ENCODE measurements at regions not wholly inside any gene's neighbourhood (a gene's known extent, or its start where the extent isn't known, plus 50 kb on each side); places are given as distances from the start of the nearest gene placed in this dataset.

DNA sequence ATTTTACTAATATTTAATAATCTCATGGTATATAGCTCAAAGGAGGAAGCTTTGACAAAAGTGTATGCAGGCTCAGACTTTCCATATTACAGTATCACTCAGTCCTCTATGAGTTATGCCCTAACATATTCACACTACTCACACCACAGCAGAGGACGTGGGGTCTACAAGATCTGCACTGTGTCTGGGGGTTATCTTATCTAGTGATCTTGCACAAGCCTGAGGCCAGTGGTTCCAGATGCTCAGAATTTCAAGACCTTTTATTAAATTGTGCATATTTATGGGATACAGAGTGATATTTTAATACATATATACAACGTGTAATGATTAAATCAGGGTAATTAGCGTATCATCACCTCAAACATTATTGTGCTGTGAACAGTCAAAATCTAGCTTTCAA is 933.1 kb downstream of the SQOR start:
- DNase-seq, result no peak

GRCh38 chr15:46569781-46570180 is 935.0 kb downstream of the SQOR start:
- no peak for DNase-seq

DNA sequence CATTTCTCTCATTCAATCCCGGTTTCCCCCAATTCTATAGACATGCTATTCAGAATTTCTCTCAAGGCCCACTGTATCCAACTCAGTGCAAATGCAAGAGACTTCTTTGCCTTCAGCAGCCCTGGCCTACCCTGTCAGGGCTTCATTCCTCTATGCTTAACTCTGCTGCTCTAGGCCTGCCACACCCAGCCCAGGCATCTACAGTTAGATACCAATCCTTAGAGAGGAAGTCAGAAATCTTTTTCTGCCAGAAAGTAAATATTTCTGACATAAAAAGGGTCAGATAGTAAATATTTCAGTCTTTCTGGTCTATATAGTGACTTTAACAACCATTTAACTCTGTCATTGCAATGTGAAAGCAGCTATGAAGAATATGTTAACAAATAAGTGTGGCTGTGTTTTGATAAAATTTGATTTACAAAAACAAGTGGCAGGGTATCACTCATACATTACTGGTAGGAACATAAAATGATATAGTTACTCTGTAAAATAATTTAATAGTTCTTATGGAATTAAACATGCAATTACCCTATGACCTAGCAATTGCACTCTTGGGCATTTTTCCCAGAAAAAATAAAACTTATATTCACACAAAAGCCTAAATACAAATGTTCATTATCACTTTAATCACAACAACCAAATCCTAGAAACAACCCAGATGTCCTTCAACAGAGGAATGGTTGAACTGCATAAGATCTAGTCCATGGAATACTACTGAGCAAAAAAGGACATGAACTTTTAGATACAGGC is 942.0 kb downstream of the SQOR start:
- peak; percentile 2 for DNase-seq

GRCh38 chr15:46577767-46578166 is 942.9 kb downstream of the SQOR start:
- no peak for DNase-seq

- DNase-seq, result no peak
Measured at GRCh38 chr15:46580487-46580886, 945.7 kb downstream of the SQOR start.

DNA sequence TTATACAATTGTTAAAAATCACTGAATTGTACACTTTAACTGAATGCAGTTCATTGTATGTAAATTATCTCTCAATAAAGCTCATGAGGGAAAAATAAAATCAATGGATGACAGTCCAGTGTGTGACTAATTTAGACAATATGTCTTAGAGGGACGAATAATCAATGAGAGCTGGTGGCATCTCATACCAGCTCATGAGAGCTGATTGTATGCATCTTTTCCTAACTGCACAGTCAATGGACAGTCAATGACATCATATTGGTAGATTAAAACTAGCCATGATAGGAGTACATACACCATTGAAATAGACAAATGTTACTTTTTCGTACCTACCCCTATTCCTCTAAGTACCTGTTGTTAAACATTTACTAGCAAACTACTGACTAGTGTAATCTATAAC is 946.1 kb downstream of the SQOR start:
- DNase-seq, result no peak

DNA sequence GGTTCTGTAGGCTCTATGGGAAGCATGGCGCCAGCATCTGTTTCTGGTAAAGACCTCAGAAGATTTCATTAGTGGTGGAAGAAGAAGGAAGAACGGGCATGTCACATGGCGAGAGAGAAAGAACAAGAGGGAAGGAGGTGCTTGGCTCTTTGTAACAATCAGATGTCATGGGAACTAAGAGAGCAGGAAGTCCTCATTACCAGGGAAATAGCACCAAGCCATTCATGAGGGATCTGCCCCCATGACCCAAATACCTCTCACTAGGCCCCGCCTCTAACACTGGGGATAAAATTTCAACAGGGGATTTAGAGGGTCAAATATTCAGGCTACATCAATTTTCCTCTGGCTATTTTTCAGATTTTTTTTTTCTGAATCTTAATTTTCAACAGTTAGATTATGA is 954.3 kb downstream of the SQOR start:
- no peak for DNase-seq

DNA sequence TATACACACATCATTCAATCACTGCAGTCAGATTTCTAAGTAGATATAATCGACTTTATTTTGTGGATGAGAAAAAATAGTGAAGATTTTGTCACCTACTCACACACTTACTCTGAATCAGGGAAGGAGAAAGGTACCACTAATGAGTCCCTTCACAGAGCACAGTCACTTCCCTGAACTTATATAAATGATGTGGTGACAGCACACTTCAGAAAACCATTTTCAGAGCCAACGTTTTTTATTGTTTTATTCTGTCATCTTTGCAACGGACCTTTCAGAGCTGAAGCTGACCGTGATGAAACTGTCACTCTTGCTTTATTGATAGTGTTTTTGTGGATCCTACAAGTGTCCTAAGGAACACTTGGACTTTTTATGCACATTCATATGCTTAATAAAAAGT is 956.6 kb downstream of the SQOR start:
- DNase-seq, result no peak

GRCh38 chr15:46595016-46595415 is 960.2 kb downstream of the SQOR start:
- DNase-seq, result no peak

GRCh38 chr15:46607077-46607476 is 972.2 kb downstream of the SQOR start:
- DNase-seq, result no peak

- no peak for DNase-seq
Measured at GRCh38 chr15:46616033-46616432, 981.2 kb downstream of the SQOR start.

GRCh38 chr15:46617507-46617906 is 982.7 kb downstream of the SQOR start:
- DNase-seq, result no peak

GRCh38 chr15:46618984-46619383 is 984.2 kb downstream of the SQOR start:
- DNase-seq, result no peak

DNA sequence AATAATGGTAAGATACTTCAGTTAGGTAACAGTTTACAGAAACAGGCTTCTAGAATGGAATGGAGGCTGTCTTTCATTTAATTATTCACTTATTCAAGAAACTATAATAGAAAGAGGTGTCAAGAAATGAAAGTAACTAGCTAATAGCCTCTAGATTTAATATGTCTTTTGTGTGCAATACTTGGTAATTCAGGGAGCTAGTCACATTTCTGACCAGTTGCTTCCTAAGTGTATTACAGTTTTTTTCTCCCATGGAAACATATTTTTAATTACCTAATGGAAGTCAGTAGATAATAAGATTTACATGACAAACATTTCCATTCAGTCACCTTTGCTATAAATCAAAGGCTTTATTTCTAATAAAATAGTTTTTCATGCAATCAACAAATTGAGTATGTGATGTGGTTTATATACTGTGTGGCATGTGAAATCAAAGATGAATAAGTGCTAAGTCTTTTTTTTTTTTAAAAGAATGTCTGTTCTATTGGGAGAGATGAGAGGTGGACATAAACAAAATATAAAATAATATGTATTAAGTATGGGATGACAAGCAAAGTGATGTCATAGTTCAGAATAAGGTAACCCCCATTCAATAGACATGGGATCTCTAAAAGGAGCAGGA is 985.7 kb downstream of the SQOR start:
- no peak for DNase-seq

DNA sequence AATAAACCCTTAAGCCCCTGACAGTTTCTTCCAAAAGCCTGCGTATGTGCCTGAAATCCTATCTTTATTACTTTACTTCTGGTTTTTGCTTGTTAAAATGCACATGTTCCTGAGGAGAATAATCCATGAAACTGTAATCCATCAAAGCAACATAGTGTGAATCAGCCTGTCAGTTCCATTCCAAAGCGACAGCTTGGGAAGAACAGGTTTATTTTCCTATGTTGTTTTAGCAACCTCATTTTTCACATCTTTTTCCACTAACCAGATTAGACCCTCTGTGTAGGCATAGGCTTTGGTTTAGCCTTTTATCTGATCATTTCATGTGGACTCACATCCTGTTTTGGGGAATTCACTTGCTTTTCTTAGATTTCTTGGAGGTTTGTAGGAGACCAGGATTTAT is 988.0 kb downstream of the SQOR start:
- DNase-seq, result no peak

GRCh38 chr15:46636206-46636605 is 1001.4 kb downstream of the SQOR start:
- peak; percentile 4 for DNase-seq

DNA sequence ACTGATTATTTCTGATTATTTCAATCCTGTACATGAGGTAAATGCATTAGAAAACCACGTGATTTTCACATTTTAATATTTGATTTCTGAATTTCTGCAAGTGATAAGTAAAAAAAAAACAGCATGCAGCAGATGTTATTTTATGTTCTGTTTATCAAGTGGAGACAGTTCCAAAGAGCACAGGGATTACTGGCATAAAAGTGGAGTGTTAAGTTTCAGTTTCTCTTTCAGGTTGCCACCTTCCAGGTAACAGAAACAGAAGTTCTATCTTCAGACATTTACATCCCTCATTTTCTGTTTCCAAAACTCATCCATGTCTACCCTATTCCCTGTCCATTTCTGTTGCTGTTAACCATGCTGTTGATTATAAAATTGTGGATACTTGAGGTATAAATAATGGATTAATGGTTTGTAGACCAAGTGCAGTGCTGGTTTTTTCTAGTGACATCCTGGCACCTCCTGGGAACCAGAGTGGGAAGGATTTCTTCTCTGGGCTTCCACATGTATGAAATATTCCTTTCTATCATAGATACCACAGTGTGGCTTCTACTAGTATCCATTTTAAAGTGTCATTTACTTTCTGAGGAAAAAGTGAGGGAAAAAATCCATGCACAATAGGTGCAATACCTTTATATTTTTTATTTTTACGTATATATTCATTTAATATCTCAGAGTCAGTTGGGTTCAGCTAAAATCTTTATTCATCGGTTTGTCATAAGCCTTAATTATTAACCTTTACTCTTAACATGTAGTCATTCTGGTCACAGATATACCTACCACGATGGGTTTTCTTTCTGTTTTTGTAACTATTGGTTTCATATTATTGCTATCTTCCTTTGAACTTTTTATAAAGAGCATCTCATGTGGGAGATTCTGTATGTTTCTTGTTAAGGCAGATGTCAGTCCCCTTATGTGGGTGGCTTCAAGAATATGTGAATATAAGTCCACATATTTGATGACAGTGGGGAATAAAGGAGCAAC is 1010.0 kb downstream of the SQOR start:
- no peak for DNase-seq

GRCh38 chr15:46646490-46646889 is 1011.7 kb downstream of the SQOR start:
- no peak for DNase-seq

- no peak for DNase-seq
Measured at GRCh38 chr15:46647046-46647445, 1012.2 kb downstream of the SQOR start.

DNA sequence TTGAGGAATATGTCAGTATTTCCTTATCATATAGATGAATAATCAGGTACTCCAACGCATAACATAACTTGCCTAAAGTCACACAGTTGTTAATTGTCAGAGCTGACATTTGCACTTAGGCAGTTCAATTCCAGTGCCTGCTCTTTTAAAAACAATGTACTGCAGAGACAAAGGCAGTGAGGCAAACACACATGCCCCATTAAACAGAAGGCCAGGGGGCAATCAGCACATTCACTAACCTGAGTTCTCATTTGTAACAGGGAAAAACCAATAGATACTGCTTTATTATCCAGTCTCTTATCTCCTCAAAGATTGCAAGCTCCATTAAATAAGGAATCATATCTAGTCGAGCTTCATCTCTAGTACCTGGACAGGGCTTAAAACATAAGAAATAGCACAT is 1017.4 kb downstream of the SQOR start:
- no peak for DNase-seq

DNA sequence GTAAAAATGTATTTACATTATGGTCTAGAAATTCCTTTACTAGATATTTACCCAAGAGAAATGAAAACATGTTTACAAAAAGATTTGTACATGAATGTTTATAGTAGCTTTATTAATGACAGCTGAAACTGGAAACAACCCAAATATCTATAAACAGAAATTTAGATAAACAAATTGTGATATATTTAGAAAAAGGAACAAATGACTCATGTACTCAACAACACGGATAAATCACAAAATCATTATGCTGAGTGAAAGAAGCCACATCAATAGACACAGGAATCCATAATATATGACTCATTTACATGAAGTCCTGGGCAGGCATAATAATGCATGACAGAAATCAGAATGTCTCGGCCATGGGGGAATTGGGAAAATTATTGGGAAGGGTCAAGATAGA is 1020.2 kb downstream of the SQOR start:
- DNase-seq, result no peak

DNA sequence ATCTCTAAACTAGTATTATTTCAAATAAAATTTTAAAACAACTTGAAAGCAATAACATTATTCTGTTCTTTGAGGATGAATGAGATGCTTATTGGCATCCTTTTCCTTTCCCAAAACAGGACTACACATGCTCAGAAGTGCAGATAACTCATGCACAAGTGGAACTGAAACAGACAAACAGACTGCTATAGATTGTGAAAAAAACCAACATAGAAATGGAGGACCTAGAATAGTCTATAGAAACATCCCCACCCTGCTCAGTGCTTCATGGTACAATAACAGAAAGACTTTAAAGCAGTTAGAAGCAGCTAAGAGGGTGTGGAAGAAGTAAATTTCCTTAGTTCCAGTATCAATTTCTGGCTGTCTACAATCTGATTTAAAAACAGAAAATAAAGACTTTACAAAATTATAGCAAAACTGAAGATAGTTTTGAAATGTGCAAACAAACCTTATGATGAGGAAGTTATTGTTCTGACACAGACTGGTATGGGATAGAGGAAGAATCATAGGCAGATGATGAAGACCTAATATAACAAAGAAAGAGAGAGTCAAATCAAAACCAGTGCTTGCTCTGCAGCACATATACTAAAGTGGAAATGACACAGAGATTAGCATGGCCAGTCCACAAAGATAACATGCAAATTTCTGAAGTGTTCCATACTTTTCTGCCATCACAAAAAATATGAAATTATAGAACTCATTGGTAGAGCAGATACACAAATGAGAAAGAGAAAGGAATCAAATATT is 1025.4 kb downstream of the SQOR start:
- no peak for DNase-seq

GRCh38 chr15:46670258-46670657 is 1035.4 kb downstream of the SQOR start:
- DNase-seq, result no peak

Data from fibroblast of skin of abdomen (primary cell).